Activated CD4-positive, alpha-beta T cell treated with anti-CD3 and anti-CD28 coated beads, Interleukin-2, Interleukin-6, amounts not matched to agents 100 ng/mL and 50 ng/mL, durations not matched to agents 16 hours and 8 hours (primary cell): ENCODE measurements at regions not wholly inside any gene's neighbourhood (a gene's known extent, or its start where the extent isn't known, plus 50 kb on each side); places are given as distances from the start of the nearest gene placed in this dataset.
A peak's percentile ranks its signal among the peaks of the same experiment; 100 is the strongest.

Experiments
- DNase-seq: peaks from one replicate; pipeline ENCODE4 v3.0.0-alpha.2; 2020

DNA sequence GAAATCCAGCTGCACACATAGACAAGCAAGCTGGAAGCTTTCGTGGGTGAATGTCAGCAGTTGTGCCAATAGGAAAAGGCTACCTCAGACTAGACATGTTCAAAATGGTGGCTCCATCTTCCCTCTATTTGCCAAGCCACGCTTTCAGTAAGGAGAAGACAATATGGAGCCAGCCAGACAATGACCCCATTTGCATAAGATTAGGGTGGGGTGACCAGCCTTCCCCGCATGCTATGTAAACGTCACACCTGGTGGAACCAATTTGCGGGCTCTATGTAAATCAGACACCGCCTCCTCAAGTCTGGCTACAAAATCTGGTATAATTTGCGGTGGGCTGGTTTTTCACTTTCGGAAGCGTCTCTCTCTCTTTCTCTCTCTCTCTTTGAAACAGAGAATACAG is 297.4 kb upstream of the PCDH15 start:
- no peak for DNase-seq

DNA sequence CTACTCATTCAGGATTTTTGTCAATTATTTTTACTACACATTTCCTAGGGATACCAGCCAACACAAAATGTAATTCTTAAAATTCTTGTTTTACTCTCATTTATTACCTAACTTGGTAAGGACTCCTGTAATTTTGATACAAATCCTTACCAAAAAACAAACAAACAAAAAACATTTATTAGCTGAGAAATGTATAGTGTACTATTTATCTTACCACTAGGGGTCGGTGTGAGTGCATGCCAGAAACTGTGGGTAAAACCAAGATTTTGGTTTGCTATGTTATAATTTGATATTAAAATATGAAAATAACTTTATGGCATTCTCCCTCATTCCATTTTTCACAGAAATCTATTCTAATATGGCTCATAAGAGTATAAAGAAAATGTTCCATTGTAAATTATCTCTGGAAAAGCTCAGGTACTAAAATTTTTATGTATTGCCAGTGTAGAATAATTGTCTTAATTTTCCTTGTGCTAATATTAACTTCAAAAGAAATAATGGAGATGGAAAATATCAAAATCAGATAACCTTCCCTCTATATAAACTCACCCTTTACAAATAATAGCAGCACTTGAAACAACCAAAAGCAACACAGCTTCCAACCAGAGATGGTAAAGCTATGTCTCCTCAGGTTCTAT is 290.8 kb upstream of the PCDH15 start:
- peak; percentile 4 for DNase-seq

DNA sequence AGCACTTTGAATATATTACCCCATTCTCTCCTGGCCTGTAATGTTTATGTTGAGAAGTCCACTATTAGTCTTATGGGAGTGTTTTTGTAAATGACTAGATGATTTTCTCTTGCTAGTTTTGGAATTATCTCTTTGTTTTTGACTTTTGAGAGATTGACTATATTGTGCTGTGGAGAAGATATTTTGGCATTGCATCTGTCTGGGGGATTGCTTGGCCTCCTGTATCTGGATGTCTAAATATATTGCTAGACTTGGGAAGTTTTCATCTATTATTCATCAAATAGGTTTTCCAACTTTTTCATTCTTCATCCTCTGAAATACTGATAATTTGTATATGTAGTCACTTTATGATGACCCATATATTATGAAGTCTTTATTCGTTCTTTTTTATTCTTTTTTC is 277.1 kb upstream of the PCDH15 start:
- DNase-seq = no peak

DNA sequence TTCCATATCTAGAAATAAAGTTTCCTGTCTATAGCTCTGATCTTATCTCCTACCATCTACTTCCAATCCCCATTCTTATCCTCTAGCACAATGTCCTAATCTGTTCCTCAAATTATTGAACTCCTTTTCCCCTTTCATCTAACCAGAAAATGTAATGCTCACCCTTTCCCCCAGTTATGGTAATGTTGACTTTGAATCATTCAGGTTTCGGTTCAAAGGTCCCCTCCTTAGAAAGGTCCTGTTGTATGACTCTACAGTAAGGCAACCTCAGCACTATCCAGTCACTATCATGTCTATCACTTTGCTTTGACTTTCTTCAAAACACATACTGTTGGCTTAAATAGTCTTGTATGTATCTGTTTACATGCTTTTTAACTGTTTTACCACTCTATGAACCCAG is 264.2 kb upstream of the PCDH15 start:
- DNase-seq = no peak

DNA sequence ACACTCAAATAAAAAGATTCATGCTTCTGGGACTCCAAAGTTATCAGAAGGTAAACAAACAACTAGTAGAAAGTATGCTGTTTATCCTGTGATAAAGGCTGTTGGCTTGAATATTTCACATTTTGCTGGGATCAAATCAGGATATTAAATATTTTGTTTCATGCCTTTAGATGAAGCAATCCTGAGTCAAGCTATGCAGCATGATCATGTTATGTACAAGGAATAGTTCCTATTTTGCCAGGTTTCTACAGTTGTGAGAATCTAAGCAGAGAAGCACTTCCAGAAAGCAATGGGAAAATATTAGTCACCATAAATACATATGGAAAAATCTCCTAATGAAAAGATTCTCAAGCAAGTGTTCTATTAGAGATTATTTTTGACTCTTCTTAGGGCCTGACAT is 262.8 kb upstream of the PCDH15 start:
- DNase-seq = no peak

DNA sequence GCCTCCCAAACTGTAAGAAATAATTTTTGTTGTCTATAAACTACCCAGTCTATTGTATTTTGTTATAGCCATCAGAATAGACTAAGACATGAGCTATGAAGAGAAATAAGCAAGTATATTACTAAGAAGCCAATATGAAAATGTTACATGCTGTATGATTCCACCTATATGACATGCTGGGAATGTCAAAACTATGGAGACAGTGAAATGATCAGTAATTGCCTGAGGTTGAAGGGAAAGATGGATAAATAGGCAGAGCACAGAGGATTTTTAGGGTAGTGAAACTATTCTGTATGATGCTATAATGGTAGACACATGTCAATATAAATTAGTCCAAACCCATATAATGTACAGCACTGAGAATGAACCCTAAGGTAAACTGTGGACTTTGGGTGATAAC is 261.3 kb upstream of the PCDH15 start:
- DNase-seq = no peak

DNA sequence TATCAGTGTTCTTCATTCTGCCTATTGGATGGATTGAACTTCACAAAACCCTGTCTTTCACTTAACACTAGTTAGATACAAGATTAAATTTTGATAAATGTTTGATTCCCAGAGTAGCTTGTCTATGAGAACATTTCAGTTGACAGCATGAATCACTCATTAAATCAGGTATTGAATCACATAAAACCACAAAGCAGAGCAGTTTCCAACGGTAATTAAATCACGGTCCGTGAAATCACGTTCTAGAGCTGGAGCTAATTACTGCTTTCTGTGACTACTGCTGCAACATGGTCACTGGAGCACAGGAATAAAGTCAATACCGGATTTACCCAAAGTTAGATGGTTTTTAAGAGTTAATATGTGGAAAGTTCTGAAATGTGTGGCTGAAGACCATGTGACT is 257.8 kb upstream of the PCDH15 start:
- DNase-seq = no peak

DNA sequence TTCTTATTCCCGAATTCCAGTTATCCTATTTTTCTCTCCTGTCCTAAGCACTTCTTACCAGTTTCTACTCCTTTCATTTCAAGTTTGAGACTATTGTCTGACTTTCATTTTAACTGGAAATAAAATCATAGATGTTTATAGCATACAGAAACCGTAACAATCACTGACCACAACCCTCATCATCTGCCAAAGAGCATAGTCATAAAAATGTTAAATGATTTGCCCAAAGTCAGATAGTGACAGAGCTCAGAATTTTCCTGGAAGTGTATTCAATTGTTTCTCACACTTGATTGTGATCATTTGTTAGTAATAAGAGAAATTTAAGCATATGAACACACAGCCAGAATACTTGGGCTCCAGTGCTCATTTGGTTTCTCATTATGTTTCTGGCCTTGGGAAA is 250.5 kb upstream of the PCDH15 start:
- no peak for DNase-seq

DNA sequence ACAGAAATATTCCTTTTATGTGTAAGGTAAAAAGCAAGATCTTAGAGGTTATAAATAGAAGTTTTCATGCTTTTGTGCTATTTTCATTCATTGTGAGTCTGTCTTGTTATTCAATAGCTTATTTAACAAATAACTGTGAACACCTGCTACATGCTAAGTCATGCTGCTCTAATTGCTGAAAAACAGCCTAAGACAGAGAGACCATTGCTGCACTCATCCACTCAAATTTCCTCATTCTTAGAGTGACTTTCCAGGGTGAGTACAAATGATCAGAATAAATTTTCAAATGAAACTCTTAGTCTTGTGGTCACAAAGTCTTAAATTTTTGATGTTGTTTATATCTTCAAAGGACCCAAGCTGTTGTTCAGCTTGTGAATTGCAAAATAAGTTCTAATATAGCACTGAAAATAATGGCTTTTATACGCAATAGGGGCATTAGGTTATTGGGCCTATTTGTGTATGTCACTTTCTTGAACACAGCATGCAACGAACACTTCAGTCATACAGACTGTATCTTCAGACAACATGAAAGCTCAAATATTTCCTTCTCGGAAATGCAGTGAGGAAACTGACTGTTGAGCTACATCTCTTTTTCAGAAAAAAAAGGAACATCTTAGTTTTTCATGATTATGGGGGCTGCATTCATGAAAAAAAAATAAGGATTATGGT is 247.9 kb upstream of the PCDH15 start:
- DNase-seq = no peak

DNA sequence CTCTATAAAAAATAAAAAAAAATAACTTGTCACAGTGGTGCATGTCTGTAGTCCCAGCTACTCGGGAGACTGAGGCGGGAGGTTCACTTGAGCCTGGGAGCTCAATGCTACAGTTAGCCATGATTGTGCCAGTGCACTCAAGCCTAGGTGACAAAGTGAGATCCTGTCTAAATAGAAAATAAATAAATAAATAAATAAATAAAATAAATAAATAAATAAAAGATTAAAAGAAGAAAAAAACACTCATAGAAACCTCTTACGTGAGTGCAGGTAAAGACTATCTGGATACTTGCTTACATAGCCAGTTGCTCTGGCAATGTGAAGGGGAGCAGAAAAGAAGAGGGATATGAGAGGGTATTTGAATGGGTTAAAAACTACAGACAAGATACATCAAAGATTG is 242.5 kb upstream of the PCDH15 start:
- no peak for DNase-seq

DNA sequence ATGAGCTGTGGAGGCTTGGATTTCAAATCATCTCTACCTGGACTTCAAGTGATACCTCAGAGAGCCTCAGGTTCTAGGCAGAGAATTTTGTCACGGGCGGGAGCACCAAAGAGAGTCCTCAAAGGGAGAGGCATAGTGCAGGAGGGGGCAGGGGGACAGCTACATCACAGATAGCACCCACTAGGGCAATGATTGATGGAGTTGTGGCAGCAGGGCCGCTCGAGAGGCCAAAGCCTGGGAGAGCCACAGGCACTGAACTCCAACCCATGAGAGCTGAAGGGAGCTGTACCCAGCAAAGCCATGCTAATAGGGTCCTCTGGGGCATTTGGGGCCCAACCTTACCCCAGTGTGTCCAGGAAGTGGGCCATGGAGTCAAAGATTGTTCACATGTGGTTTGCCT is 232.0 kb upstream of the PCDH15 start:
- no peak for DNase-seq

DNA sequence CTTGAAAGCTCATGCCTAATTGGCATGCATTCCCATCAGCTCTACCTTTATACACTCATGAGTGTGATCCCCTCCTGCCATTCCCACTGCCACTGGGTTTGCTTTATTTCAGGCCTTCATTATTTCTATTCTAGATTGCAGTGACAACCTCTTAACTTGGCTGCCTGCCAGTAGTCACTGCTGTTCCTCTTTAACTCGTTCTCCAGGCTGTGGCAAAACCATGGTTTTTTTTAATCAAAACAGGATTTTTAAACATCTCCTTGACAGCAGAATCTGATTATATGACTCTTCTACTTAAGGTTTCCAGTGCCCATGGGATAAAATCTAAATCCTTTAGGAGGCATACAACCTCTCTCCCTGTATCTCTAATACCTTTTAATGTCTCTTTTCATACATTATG is 223.7 kb upstream of the PCDH15 start:
- DNase-seq = no peak

DNA sequence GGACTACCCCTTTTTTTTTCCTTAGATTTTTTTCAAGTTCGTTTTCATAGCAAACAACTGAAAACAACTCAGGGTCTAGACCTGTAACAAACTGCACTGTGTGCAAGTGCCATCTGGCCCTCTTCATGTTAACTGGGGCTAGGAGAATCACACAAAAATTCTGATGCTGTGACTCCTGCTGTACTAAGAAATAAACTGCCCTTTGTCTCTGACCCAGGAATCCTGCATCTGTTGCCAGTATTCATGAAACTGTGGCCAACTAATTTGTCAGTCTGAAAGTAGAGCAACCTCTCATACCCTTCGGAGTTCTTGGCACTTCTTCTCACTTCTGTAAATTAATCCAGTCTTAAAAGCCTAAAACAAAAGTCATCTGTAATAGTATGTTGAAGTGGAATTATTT is 218.4 kb upstream of the PCDH15 start:
- DNase-seq = no peak

DNA sequence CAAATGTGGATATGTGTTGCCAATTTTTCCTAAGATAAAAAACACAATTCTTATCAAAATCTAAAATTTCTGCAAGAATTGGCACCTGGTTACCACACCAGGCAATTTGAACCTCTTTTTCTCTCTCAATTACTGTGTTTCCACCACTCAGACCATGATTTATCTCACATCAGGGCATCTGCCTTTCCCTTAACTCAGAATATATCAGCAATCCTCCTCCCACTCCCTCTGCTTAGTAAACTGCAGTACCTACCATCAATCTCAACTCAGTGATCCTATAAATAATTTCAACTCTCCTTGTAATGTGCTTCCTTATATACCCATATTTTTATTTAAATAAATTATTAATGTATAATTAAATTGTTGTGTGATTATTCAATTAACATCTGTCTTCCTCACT is 212.3 kb upstream of the PCDH15 start:
- no peak for DNase-seq

DNA sequence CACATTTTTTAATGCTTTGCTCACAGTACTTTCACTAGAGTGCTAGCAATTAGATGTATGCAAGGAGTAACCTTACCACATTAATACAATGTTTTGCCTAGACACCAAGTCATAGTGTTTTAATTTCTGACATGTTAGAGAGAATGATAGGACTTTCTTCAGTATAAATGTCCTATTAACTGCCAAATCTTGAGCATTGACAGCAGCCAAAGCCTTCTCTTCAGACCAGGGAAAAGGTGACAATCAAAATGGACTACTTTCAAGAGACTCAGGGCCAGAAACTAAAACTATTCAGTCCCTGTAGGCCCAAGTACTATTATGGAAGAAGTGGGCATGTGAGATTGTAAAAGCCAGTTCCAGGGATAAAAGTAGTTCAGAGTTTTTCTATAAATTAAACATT is 201.4 kb upstream of the PCDH15 start:
- DNase-seq = no peak

DNA sequence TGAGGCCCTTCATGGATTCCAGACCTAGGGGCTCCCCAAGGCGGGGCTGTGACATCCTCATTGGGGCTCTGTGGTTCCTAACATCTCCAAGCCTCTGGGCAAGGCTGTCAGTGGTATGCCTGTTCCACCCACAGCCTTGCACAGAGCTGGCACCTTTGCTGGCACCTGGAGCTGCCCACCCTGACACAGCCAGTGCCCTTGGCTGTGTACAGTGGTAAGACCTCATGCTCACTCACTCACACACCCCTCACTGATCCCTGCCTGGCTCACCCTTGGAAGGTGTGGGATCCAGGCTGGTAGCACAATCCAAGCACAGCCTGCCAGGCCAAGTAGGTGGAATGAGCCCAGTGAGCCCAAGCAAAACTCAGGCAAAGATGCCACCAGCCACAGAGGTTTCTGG is 200.4 kb upstream of the PCDH15 start:
- no peak for DNase-seq

DNA sequence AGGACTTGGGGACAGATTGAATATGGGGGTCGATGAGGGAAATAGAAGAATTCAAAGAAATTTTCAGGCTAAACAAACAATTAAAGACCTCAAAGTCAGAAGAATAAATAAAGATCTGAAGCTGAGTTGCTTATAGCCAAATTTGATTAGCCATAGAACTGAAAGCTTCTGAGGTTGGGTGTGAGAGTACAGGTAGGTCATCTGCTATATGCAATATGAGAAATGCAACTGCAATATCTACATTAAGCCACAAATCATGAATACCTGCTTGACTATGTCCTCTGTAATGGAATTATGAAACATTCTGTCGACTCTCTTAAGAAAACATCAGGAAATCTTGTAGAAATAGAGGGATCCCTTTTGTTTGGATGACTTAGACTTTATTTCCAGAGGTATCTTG is 192.1 kb upstream of the PCDH15 start:
- no peak for DNase-seq

DNA sequence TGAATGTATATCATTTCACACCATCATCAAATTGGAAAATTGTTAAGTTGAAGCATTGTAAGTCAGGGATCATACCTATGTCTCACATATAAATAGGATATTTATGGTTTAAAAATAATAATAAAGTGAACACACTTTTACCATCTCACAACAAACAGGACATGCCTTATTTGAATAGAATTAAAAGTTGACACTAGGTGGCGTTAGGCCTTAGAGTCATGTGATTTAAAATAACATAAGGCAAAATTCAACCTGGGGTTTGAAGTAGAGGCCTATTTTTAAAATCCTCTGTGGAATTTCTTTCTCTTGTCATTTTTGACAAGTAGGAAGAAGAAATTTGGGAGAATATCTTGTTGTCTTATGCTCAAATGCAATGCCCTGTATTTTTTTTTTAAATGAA is 184.7 kb upstream of the PCDH15 start:
- DNase-seq = peak; percentile 21

DNA sequence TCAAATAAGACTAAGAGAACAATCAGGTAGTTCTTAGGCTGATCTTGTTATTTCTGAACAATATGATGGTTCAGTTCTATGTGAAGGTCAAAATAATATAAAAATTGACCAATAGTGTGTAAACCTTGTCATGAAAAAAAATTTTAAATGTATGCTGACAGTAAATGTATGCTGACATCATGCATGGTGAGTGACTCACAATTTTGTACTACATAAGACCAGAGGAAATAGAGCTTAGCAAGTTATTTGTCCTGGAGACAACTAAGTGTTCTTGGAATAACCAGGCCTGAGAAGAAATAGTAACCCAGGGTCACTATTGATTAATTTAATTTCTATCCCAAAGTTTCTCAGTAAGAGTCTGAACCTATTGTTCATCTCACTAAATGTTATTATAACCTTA is 182.2 kb upstream of the PCDH15 start:
- DNase-seq = no peak

DNA sequence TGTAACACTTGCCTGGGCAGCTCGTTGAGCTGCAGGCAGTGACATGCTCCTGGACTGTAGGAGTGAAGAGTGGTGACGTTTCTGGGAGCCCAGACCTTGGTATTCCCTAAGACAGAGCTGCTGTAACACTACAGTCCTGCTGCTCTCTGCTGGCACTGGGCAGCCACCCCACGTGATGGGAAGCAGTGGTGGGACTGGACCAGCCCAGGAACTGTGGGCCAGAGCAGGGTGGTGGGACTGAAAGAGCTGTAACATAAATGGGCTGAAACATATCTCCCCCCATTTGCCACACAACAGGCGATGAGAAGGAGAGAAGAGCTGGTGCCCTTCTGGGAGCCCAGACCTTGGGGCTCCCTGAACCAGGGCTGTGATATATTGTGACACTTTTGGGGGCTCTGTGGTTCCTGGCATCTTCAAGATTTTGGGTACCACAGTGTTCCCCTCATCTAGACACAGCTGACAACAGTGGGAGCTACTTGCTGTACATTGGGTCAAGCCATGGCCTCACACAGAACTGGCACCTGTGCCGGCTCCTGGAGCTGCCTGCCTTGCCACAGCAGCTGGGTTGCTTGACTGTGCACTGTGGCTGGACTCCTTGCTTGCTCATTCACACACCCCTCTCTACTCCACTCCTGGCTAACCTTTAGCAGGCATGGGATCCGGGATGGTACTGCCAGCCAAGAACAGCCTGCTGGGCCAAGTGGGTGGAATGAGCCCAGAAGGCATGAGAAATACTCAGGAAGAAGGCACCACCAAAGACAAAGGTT is 161.3 kb upstream of the PCDH15 start:
- DNase-seq = no peak

DNA sequence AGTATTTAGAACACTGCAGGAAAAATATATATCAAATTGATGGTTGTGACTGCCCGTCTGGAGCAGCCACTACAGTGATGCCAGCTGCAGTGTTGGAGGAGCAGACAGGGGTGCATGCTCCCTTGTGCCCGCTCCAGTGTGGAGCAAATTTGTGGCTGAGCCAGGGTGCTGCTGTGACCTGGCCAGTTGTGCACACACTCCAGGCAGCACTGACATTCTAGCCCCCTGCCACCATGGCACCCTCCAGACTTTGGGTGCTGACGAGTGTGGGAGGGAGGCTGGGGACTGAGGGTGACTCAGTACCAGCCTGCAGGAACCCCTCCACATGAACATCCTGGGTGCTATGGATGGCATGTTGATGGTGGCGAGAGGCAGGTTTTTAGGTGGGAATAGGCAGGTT is 160.0 kb upstream of the PCDH15 start:
- DNase-seq = no peak

DNA sequence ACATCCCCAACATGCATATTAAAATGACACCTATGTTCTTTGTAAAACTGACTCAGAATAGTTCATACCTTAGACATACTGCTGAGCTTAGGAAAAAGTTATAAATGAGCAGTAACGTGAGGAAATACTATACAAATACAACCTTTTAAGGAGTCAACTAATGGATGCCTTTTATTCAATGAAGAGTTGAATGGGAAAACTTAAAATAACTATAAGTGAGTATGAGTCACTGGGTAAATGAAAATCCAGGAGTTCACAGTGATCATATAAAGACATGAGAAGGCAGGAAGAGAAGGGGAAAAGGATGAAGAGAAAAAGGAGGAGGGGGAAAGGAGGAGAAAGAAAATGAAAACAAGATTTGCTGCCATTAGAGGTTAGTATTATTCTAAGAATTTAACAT is 157.8 kb upstream of the PCDH15 start:
- DNase-seq = no peak

DNA sequence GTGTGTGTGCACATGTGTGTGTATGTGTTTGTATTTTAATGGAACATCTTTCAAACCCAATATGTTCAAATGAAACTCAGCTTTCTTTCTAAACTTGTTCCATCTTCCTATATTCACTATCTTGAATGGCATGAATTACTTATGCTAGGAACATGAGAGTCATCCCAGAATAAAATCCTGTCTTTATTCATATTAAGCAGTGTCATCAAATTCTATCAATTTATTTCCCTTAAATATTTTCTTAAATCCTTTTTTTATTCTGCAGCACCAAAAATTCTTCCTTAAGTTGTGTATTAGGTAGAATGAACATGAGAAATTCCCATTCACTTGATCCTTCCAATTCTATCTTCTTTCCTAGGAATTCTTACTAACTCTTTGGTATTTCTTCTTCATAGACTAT is 146.6 kb upstream of the PCDH15 start:
- no peak for DNase-seq

DNA sequence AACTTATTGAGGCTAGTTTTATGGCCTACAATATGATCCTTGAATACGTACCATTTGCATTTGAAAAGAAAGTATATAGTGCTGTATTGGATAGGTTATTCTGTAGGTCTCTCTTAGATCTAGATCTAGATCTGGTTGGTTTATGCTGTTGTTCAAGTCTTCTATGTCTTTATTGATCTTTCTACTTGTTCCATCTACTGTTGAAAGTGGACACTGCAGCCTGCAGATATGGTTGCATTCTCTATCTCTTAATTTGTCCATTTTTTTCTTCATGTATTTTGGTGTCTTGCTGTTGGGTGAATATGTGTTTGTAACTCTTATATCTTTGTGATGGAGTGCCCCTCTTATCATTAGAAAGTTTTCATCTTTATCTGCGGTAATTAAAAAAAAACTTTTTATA is 139.4 kb upstream of the PCDH15 start:
- no peak for DNase-seq

DNA sequence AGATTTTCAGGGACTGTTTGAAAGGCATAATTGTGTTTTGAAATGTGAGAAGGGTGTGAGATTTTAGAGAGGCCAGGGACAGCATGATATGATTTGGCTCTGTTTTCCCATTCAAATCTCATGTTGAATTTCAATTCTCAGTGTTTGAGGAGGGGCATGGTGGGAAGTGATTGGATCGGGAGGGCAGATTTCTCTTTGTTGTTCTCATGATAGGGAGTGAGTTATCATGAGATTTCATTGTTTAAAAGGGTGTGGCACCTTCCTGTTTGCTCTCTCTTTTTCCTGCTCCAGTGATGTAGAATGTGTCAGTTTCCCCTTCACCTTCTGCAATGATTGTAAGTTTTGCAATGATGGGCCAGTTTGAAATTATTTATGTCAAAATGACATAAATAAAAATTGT is 113.0 kb upstream of the PCDH15 start:
- no peak for DNase-seq
